ENCODE measurements at regions not wholly inside any gene's neighbourhood (a gene's known extent, or its start where the extent isn't known, plus 50 kb on each side); places are given as distances from the start of the nearest gene placed in this dataset.
A peak's percentile ranks its signal among the peaks of the same experiment; 100 is the strongest.
"Not testable (repeated sequence)": the region's sequence is repeated elsewhere in the genome, so short reads cannot be mapped to it uniquely, and the experiment has no call there.

DNA sequence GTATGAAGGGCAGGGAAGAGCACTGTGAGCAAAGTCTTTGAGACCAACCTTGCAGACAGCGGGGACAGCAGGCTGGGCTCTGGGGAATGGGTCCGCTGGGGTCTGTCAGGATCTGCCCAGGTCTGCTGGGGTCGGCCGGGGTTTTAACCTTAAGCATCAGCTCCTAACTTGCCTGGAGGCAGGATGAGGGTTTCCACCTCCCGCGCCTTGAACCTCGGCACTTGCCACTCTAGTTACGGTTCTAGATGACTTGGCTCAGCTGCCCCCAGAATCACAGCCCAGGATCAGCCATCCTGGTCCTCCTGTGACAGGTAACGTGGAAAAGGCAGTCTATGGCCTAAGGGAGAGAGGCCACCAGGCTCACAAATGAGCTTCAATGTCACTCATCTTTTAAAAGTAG is 50.4 kb upstream of the CACUL1 start:
- intact Hi-C loops (cut with DNase I), result no loop called here
- no peak for DNase-seq

- no peak for DNase-seq
- intact Hi-C loops (cut with DNase I), result no loop called here
Measured at GRCh38 chr10:118807512-118808305, 52.9 kb upstream of the CACUL1 start.

GRCh38 chr10:118808601-118809356 is 54.0 kb upstream of the CACUL1 start:
- DNase-seq, result no peak
- intact Hi-C loops (cut with DNase I), result no loop called here

- intact Hi-C loops (cut with DNase I), result no loop called here
Measured at GRCh38 chr10:118809357-118810220, 54.8 kb upstream of the CACUL1 start.

GRCh38 chr10:118810796-118811505 is 56.2 kb upstream of the CACUL1 start:
- peak in 1 of 10 donors; percentile 57 for DNase-seq
- intact Hi-C loops (cut with DNase I), result no loop called here

More at GRCh38 chr10:118809357-118810220, 54.8 kb upstream of the CACUL1 start:
- DNase-seq, result peak in 1 of 10 donors; percentile 54

DNA sequence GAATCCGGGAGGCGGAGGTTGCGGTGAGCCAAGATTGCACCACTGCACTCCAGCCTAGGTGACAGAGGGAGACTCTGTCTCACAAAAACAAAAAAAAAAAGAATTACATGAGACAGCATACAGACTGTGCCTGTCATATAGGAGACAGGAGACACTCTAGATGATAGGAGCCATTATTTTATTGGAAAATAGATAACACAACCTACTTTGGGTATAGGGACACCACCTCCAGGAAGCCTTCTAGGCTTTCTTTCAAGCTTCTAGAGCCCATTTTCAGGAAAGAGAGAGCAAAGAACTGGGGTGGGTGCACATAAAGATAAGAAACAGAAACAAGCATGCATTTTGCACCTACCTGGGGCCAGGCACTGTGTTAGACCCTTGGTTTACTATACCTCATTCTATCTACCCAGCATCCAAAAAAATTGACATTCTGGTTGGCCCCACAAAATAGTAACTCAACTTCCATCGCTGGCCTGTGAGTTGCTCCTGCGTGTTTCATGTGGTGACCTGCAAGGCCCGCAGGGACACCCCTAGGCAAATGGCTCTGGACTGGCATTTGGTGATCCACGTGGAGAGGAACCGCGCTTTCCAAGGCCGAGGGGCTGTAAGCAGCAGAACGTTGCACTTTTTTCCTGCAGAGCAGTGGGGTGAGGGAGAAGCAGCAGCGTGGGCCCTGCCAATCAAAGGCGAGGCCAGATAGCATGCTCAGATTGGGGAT is 57.1 kb upstream of the CACUL1 start:
- intact Hi-C loops (cut with DNase I), result no loop called here
- no peak for DNase-seq

DNA sequence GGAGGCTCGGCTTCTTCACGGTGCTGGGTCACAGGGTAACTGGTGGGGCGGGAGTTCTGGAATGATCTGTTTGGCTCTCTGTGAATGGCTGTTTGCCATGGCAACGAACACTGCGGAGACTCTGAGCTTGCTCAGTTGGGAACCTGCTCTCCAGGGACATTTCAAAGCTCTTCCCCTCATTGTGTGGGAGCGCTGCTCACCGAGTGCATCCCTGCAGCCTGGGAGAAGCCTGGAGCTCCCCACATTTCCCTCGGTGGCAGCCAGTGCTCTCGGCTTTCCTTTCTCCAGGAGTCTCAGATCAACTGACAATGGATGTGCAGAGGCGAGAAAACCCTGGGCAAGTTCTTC is 57.6 kb upstream of the CACUL1 start:
- intact Hi-C loops (cut with DNase I), result no loop called here
- DNase-seq, result peak in 2 of 10 donors; percentile 37 to 88

DNA sequence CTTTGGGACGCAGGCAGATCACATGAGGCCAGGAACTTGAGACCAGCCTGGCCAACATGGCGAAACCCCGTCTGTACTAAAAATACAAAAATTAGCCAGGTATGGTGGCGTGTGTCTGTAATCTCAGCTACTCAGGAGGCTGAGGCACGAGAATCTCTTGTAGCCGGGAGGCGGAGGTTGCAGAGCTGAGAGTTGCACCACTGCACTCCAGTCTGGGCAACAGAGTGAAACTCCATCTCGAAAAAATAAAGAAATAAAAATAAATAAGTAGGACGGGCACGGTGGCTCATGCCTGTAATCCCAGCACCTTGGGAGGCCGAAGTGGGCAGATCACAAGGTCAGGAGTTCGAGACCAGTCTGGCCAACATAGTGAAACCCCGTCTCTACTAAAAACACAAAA is 58.2 kb upstream of the CACUL1 start:
- DNase-seq, result peak in 1 of 10 donors; percentile 22
- intact Hi-C loops (cut with DNase I), result not testable (repeated sequence)

GRCh38 chr10:118816471-118817168 is 61.9 kb upstream of the CACUL1 start:
- intact Hi-C loops (cut with DNase I), result no loop called here
- DNase-seq, result peak in 1 of 10 donors; percentile 20

DNA sequence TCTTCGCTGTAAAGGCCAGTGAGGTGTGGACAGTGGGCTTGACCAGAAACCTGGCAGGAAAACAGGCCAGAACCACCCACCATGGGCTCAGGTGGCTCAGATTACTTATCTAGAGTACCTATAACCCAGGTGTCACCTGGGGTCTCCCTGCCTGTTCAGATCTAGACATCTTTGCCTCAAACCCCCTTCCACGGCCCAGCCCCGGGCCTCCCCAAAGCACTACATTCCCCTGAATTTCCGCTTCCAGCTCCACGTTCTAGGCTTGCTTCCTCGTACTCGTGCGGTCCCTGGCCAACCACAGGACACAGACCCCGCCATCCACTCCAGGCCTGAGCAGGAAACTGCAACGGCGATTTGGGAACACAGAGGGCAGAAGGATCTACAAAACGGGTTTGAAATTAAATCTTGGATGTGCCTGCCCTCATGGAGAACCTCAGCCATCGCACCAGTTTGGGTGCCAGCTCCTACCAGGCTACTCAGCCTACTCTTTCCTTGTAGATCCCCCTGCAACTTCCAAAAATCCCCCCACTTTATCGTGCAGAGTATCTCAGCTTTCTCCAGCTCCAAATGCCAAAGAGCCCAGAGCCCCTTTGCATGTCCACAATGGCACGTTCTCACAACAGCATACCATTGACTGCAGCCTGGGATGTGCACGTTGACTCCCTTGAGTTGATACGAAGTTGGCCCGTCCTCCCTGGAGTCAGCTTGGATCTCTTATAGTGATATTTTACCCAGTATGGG is 62.7 kb upstream of the CACUL1 start:
- DNase-seq, result peak in 1 of 10 donors; percentile 68
- intact Hi-C loops (cut with DNase I), result no loop called here

DNA sequence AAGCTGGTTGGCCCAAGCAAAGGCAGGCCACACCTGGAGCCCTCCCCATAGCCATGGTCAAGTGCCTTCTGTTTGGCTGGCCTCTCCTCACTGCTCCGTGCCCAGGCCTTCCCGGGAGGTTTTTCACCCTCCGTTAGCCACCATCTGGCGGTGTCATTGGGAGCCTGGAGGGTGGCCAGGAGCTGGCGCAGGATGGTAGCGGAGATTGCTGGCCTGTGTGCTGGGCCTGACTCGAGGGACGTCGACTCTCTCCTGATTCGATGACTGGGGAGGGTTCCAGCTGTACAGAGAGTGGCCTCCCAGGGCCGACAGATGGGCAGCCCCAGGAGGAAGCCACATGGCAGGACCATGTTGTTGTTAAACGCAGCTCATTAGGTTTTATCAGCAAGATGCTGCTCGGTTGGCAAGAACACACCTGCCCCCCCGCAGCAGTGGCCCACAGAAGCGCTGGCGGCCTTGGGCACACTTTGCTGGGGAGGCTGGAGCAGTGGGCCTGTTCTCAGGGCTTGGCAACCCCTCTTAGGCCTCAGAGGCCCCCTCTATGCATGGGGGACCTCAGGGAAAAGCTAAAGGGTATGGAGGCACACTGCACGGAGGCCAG is 64.0 kb upstream of the CACUL1 start:
- peak in 6 of 10 donors; percentile 16 to 80 (median 43) for DNase-seq
- intact Hi-C loops (cut with DNase I), result no loop called here

- intact Hi-C loops (cut with DNase I), result no loop called here
- DNase-seq, result peak in 1 of 10 donors; percentile 57
Measured at GRCh38 chr10:118820326-118821116, 65.8 kb upstream of the CACUL1 start.

GRCh38 chr10:118823256-118823907 is 68.6 kb upstream of the CACUL1 start:
- no peak for DNase-seq
- intact Hi-C loops (cut with DNase I), result no loop called here

DNA sequence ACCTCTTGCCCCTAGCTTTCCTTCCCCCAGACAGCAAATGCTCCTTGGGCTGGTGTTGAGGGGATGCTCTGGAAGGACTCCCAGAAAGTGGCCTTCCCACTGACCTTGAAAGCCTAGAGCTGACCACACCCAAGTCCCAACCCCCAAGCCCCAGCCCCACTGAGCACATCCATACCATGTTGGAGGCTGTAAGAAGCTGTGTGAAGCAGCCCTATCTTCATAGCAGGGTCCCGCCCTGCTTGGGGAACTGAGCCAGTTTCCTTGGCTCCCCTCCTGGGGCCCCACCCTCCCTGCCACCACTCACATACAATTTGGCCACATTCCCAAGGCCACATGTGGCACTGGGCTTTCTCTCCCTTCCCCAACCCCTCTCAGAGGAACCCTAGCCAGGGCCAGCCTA is 72.3 kb upstream of the CACUL1 start:
- intact Hi-C loops (cut with DNase I), result no loop called here
- no peak for DNase-seq

DNA sequence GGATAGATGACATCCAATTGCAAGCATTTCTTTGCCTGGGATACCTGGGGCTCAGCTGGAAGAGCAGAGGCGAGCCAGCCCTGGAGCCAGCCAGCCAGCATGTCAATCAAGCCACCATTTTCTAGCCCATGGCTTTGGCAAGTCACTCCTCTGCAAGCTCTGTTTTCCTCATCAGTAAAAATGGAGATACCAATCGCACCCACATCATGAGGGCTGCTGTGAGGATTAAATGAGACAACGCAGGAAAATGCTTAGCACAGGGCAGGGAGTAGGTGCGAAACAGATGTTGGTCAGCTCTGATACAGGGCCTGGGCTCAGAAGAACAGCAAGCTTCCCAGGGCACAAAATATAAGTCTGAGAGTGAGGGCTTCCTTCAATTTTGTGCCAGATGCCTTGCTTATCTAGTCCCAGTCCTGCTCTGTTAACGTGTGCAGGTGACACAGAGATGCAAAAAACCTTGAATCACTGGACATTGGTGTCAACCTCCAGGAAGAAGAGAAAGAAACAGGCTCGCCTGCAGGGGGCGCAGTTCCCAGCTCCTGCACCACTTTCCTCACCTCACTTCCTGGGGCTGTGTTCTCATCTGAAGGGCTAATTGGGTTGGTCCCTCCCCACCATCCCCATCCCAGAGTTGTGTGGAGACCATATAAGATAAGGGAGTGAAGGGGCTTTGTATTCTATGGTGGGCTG is 72.8 kb upstream of the CACUL1 start:
- DNase-seq, result no peak
- intact Hi-C loops (cut with DNase I), result no loop called here

- intact Hi-C loops (cut with DNase I), result no loop called here
- DNase-seq, result peak in 3 of 10 donors; percentile 38 to 53 (median 42)
Measured at GRCh38 chr10:118832241-118832651, 77.5 kb upstream of the CACUL1 start.

Data from posterior cingulate gyrus (tissue), 11 donors.